ENCODE measurements at regions not wholly inside any gene's neighbourhood (a gene's known extent, or its start where the extent isn't known, plus 50 kb on each side); places are given as distances from the start of the nearest gene placed in this dataset.
"Not testable (repeated sequence)": the region's sequence is repeated elsewhere in the genome, so short reads cannot be mapped to it uniquely, and the experiment has no call there.

DNA sequence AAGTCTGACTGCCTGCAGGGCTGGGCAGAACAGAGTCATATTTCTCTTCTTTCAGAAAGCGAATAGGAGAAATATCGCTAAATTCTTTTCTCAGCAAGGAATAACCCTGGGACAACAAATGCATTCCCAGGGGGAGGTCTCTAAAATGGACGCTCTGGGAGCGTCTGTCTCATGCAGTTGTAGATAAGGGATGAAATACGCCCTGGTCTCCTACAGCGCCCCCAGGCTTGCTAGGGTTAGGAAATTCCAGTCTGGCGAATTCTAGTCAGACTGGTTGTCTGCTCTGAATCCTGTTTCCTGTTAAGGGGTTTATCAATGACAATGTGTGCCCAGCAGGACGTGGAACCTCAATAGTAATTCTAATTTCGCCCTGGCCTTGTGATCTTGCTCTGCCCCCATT, 1214.1 kb downstream of the DIAPH3 start:
- no peak for DNase-seq

DNA sequence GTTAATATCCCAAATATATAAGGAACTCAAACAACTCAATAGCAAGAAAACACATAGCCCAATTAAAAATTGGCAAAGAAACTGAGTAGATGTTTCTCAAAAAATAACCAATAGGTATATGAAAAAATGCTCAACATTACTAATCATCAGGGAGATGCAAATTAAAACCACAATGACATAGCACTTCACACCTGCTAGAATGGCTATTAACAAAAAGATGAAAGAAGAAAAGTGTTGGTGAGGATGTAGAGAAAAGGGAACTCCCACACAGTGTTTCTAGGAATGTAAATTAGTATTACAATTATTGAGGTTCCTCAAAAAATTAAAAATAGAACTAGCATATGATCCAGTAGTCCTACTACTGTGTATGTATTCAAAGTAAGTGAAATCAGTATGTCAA, 1212.8 kb downstream of the DIAPH3 start:
- DNase-seq = no peak

DNA sequence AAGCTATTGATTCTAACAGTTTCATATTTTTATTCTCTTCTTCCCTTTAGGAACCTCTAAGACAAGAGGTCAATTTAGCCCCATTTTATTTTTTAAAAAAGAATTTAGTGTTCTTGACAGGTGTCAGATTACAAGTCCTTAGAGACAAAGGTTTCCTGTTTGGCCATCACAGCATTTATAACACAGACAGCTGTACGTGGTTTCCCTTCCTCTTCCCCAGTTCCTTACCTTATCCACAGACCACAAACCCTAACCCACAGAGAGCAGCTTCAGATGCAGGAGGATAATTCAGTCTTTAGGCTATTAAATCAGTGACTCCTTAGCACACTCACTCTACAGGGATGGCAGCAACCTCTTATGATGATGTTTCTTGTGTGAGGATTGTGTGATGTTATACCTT, 1210.1 kb downstream of the DIAPH3 start:
- DNase-seq = peak; percentile 25

DNA sequence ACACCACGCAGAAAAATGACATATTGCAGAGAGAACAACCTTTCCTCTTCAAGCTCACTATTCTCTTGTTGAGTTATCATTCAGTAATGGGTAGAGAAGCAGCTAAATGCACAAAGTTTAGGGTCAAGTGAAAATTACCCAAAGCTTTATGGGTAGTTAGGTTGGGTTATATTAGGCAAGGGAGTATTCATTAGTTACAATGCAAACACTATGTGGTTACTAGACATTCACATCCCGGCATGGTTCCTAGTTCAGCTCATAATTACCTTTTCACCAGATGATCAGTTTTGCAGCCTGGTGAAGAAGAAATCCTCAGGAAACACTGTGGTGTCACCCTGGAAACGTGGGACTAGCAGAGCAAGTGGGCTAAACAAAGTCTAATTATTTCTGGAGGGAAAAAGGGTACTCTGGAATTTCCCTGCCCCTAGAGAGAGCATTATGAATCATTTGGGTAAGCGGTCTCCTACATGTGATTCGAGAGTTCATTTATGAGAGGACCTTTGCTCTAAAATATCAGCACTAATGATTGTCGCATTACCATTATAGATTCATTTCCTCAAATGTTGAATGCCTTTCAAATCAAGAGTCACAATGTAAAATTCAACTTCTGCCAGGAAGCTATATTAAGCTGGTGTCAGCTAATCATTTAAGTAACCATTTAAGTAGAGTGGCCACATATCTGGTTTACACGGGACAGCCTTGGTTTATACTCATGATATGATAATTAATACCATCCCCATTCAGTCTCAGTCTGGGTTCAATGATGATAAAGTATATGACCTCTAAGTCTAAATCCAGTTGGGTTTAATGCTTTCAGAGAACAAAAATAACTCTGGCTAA, 1208.0 kb downstream of the DIAPH3 start:
- DNase-seq = no peak

DNA sequence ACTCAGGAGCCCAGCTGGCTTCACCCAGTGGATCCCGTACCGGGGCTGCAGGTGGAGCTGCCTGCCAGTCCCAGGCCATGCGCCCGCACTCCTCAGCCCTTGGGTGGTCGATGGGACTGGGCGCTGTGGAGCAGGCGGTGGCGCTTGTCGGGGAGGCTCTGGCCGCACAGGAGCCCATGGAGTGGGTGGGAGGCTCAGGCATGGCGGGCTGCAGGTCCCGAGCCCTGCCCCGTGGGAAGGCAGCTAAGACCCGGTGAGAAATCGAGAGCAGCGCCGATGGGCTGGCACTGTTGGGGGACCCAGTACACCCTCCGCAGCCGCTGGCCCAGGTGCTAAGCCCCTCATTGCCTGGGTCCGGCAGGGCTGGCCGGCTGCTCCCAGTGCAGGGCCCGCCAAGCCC, 1205.6 kb downstream of the DIAPH3 start:
- not testable (repeated sequence) for DNase-seq

DNA sequence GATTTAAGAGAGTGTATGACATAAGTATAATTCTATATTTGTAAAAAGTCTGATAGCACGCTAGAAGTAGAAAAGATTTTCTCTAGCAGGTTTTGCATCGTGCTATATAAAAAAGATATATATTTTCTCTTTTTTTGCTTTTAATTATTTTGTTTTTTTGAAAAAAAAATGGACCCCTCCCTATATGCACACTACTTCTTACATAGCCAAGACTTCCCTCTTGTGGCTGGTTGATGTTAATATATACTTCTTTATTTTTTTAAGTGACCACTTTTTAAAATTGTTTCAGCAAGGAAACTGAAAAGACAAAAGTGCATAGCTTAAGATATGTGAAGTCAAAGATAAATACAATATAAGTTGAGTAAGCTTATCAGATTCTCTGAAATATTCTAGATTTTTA, 1202.8 kb downstream of the DIAPH3 start:
- peak; percentile 41 for DNase-seq

DNA sequence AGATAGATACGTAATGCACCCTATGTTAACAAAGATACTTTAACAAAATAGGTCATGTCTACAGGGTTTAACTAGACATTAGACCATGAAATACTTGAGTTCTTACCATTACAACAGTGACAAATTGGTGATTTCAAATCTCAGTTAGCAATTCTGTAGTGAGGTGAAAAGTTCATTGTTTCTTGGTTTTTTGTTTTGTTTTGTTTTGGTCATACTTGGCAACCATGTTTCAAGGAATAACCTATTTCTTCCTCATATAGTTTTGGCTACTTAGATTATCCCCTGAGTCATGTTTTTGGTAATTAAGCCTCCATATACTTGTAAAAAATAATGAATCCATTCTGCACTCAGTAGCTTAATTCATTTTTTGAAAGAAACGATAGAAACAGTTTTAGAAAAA, 1200.4 kb downstream of the DIAPH3 start:
- DNase-seq = no peak

DNA sequence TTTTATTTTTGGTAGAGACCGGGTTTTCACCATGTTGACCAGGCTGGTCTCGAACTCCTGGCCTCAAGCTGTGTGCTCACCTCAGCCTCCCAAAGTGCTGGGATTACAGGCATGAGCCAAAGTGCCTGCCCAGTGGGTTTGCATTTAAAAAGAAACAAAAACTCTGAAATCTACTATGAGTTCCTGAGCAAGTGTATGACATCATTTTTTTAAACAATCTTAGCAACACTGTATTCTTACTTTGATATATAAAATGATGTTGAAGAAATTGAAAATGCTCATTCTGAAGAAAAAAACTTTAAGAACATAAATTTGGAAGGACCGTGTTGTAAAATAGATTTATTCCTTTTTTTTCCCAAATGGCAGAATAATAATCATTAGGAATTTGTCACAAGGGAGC, 1199.7 kb downstream of the DIAPH3 start:
- DNase-seq = no peak

GRCh38 chr13:58977085-58977484, 1186.6 kb downstream of the DIAPH3 start:
- DNase-seq = no peak

DNA sequence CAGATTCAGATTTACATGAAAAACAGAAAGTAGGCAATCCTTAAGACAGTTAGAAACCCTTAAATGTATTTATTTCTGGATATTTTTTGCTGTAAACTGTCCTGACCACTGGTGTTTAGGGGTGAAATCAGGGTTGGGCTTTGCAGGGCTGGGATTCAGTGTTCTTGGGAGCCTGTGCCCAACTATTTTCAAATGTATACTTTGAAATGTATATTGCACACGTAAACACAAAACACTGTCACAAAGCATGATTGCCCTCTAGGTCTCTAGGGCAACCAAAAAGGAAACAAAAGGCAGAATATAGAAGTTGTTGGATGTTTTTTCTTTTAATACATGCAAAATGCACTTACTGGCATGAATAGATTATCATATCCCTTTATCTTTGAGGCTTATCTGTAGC, 1185.4 kb downstream of the DIAPH3 start:
- DNase-seq = no peak

DNA sequence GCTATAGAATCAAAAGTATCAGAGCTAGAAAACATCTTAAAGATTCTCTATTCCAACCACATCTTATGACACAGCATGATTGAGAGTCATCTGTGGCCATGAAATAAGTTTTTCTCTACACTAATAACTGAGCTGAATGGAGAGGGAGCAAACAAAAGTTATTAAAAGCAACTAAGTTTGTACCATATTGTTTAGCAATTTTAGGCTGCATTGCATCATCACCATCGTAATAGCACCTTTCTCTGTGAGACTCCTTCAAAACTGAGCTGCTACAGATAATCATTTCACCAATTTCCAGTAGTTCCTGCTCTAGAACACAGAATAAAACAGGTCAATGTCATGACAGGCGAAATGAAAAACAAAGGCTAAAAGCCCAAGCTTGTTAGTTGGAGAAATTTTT, 1183.9 kb downstream of the DIAPH3 start:
- no peak for DNase-seq

GRCh38 chr13:58985845-58986244, 1177.9 kb downstream of the DIAPH3 start:
- DNase-seq = no peak

DNA sequence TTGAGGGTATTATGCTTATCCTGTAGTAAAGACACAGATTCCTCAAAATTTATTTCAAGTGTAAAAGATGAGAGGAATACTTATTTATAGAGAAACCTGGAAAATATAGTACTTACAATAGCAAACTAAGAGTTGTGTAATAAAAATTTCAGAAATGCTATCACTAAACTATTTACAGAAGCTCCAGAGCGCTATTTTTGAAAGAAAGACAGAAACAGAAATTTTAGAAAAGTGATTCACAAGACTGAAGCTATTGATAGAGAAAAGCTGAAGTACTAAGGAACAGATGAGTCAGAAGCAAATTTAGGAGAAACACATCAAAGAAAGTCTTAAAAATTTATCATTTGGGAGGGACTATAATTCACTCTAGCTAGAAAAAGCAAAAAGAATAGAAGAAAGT, 1174.2 kb downstream of the DIAPH3 start:
- no peak for DNase-seq

- no peak for DNase-seq
These were observed 1171.8 kb downstream of the DIAPH3 start for GRCh38 chr13:58991826-58992477.

DNA sequence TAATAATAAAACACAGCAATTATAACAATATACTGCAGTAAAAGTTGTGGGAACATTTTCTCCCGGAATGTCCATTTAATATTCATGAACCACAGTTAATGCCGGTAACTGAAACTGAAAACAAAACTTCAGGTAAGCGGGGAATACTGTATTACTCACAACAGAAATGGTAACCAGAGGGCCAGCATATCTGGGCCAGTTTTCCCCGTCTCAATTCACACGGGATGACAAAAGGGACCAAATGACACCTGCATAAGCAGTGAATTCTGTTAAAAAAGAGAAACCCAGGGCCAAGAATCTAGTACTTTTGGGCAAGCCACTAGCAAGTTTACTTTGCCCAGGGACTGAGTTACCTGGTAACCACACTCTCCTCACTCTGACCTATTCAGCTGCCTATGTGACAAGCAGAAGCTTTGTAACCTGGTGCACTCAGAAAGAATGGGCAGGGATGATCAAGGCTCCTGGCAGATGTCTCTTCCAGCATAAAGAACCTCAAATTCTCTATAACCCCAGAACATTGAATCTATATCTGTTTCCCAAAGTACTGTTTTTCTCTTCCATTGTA, 1171.2 kb downstream of the DIAPH3 start:
- no peak for DNase-seq

- no peak for DNase-seq
These were observed 1169.7 kb downstream of the DIAPH3 start for GRCh38 chr13:58994077-58994476.

GRCh38 chr13:58994777-58995176, 1169.0 kb downstream of the DIAPH3 start:
- DNase-seq = peak; percentile 4

DNA sequence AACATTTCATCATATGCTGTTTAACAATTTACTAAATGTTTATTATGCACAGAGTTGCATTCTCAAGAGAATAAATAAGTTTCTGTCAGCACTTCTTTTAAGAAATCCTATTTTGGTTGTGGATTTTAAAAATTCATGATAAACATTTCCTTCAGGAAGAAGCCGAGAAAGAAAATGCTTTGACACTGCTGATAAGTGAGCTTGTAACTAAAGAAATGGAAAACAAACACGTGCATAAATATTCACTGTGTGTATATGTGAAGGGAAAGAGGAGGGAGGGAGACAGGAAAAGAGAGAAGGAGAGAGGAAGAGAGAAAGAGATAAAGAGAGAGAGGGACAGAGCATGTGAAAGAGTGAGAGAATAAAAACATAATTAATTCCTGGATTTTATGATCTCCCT, 1165.0 kb downstream of the DIAPH3 start:
- no peak for DNase-seq

GRCh38 chr13:58999851-59000250, 1163.9 kb downstream of the DIAPH3 start:
- DNase-seq = no peak

- DNase-seq = no peak
These were observed 1163.0 kb downstream of the DIAPH3 start for GRCh38 chr13:59000770-59001169.

- no peak for DNase-seq
These were observed 1151.0 kb downstream of the DIAPH3 start for GRCh38 chr13:59012731-59013130.

DNA sequence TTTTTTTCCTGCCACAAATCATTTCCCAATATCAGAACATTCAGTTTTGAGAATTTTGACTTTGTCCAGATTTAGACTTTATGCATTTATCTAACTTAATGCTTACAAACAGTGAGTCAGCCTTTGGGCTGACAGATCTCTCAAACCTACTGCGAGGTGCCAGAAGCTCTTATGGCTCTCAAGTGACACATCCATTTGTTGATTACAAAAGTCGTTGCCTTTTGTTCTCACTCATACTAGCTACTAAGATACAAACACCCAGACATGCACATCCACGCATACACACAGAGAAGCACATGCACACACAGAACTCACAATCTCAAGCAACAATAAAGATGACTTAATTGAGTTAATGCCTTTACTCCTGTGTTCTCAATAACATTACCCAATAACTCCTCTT, 1147.5 kb downstream of the DIAPH3 start:
- no peak for DNase-seq

DNA sequence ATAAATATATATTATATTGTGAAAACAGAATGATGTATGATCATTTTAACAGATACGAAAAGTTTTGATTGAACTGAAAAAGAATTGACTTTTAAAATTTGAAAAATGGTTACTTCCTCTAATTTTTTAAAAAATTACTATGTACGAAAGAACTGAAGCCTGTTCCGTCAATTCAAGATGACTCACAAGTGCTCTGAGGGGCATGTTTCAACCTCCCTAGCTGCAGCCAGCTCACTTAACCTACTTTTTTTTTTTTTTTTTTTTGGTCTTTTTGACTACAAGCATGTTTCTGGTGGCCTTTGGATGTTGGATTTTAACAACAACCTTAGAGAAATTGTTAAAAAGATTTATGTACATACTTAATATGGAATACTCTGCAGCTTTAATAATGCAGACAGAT, 1139.3 kb downstream of the DIAPH3 start:
- DNase-seq = no peak

- no peak for DNase-seq
These were observed 1129.5 kb downstream of the DIAPH3 start for GRCh38 chr13:59034198-59034597.
